GM04504 (cell line): ENCODE measurements at regions not wholly inside any gene's neighbourhood (a gene's known extent, or its start where the extent isn't known, plus 50 kb on each side); places are given as distances from the start of the nearest gene placed in this dataset.
"Not testable (repeated sequence)": the region's sequence is repeated elsewhere in the genome, so short reads cannot be mapped to it uniquely, and the experiment has no call there.

Experiments
- DNase-seq: peaks from one replicate; pipeline ENCODE4 v3.0.0-alpha.2; 2012; ENCODE audit warnings: low read depth

- no peak for DNase-seq
Observed at GRCh38 chr20:1810926-1811620, 84.1 kb upstream of the SIRPA start.

- DNase-seq: no peak
Observed at GRCh38 chr20:1810572-1810925, 84.7 kb upstream of the SIRPA start.

- DNase-seq: no peak
Observed at GRCh38 chr20:1809611-1810510, 85.3 kb upstream of the SIRPA start.

GRCh38 chr20:1809131-1809572, 86.1 kb upstream of the SIRPA start:
- peak; percentile 64 for DNase-seq

- no peak for DNase-seq
Observed at GRCh38 chr20:1808101-1808500, 87.1 kb upstream of the SIRPA start.

- DNase-seq: no peak
Observed at GRCh38 chr20:1807394-1807793, 87.8 kb upstream of the SIRPA start.

GRCh38 chr20:1806456-1806855, 88.8 kb upstream of the SIRPA start:
- no peak for DNase-seq

GRCh38 chr20:1805816-1806215, 89.4 kb upstream of the SIRPA start:
- no peak for DNase-seq

- DNase-seq: no peak
Observed at GRCh38 chr20:1805161-1805581, 90.0 kb upstream of the SIRPA start.

GRCh38 chr20:1804554-1804956, 90.7 kb upstream of the SIRPA start:
- no peak for DNase-seq

GRCh38 chr20:1803932-1804501, 91.2 kb upstream of the SIRPA start:
- DNase-seq: no peak

- no peak for DNase-seq
Observed at GRCh38 chr20:1803061-1803931, 91.9 kb upstream of the SIRPA start.

- no peak for DNase-seq
Observed at GRCh38 chr20:1802385-1803060, 92.7 kb upstream of the SIRPA start.

GRCh38 chr20:1801929-1802306, 93.3 kb upstream of the SIRPA start:
- no peak for DNase-seq

- DNase-seq: no peak
Observed at GRCh38 chr20:1801225-1801928, 93.8 kb upstream of the SIRPA start.

- no peak for DNase-seq
Observed at GRCh38 chr20:1800777-1801176, 94.4 kb upstream of the SIRPA start.

- no peak for DNase-seq
Observed at GRCh38 chr20:1800180-1800579, 95.0 kb upstream of the SIRPA start.

- not testable (repeated sequence) for DNase-seq
Observed at GRCh38 chr20:1799746-1800145, 95.5 kb upstream of the SIRPA start.

GRCh38 chr20:1798982-1799381, 96.2 kb upstream of the SIRPA start:
- no peak for DNase-seq

GRCh38 chr20:1793821-1794220, 101.4 kb upstream of the SIRPA start:
- no peak for DNase-seq

- DNase-seq: no peak
Observed at GRCh38 chr20:1792274-1792673, 102.9 kb upstream of the SIRPA start.
